Fibroblast of lung (primary cell): ENCODE measurements at regions not wholly inside any gene's neighbourhood (a gene's known extent, or its start where the extent isn't known, plus 50 kb on each side); places are given as distances from the start of the nearest gene placed in this dataset.

Source experiments
- EZH2 ChIP-seq: IDR thresholded peaks from 2 replicates; pipeline ENCODE4 v1.5.1; 2012; ENCODE audit warnings: low read length, control low read depth, mild to moderate bottlenecking; ENCODE audit errors: missing control alignments
- TF ChIP-seq, protein P1 (sequence below), 2 donors: IDR thresholded peaks in 1 of 2; conservative IDR thresholded peaks in 1 of 2; 1 replicate in 1 of 2; 2 replicates in 1 of 2; pipeline ENCODE4 v1.5.1; 2011 to 2012; ENCODE audit warnings: low read length in 2 of 2, control low read depth in 1 of 2, inconsistent platforms in 1 of 2, low read depth in 1 of 2, mild to moderate bottlenecking in 1 of 2

- TF ChIP-seq, protein P1, sequence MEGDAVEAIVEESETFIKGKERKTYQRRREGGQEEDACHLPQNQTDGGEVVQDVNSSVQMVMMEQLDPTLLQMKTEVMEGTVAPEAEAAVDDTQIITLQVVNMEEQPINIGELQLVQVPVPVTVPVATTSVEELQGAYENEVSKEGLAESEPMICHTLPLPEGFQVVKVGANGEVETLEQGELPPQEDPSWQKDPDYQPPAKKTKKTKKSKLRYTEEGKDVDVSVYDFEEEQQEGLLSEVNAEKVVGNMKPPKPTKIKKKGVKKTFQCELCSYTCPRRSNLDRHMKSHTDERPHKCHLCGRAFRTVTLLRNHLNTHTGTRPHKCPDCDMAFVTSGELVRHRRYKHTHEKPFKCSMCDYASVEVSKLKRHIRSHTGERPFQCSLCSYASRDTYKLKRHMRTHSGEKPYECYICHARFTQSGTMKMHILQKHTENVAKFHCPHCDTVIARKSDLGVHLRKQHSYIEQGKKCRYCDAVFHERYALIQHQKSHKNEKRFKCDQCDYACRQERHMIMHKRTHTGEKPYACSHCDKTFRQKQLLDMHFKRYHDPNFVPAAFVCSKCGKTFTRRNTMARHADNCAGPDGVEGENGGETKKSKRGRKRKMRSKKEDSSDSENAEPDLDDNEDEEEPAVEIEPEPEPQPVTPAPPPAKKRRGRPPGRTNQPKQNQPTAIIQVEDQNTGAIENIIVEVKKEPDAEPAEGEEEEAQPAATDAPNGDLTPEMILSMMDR (conservative IDR thresholded peaks at IDR 0.05 in 1 of 2, IDR thresholded peaks at IDR 0.05 in 1 of 2; ENCODE audit: low read depth in 1 of 2, low read length in 2 of 2), result peak; percentile 67 to 69
- no peak for TF ChIP-seq EZH2
Observed at GRCh38 chr6:6758915-6759654, 170.6 kb downstream of the LY86 start.
